ENCODE measurements at regions not wholly inside any gene's neighbourhood (a gene's known extent, or its start where the extent isn't known, plus 50 kb on each side); places are given as distances from the start of the nearest gene placed in this dataset.

DNA sequence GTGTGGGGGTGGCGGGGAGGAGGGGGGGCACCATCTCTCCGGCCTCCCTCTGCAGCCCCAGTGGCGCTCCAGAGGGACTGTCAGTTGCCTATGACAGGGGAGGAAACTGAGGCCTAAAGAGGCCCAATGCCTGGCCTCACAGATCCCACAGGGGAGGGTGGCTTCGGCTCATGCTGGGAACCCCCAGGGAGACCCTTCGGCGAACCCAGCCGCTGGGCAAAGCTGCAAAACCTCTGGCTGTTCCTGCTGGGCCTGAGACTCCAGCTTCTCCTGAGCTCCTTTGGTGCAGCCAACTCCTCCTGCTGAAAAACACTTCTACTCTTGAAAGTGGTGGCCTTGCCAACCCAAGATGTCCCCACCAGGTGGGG, 170.1 kb upstream of the RTL1 start:
- peaks cover 16% of the 10 kb centered on the region for H3K27me3 Mint-ChIP-seq (ENCODE audit: low read depth)
- ChIA-PET CTCF (no interaction called here), POLR2A (no interaction called here)
- H3K36me3 Mint-ChIP-seq (ENCODE audit: low read depth), result no peaks in the 10 kb centered on the region
- H3K4me1 Mint-ChIP-seq (ENCODE audit: low read depth), result peaks cover 1% of the 10 kb centered on the region
- ATAC-seq (no peak), DNase-seq (no peak)
- no peak overlapping the region for H3K27ac Mint-ChIP-seq
- H3K4me3 Mint-ChIP-seq, result no peak overlapping the region
- H3K9me3 Mint-ChIP-seq (ENCODE audit: insufficient read depth), result no peaks in the 10 kb centered on the region

DNA sequence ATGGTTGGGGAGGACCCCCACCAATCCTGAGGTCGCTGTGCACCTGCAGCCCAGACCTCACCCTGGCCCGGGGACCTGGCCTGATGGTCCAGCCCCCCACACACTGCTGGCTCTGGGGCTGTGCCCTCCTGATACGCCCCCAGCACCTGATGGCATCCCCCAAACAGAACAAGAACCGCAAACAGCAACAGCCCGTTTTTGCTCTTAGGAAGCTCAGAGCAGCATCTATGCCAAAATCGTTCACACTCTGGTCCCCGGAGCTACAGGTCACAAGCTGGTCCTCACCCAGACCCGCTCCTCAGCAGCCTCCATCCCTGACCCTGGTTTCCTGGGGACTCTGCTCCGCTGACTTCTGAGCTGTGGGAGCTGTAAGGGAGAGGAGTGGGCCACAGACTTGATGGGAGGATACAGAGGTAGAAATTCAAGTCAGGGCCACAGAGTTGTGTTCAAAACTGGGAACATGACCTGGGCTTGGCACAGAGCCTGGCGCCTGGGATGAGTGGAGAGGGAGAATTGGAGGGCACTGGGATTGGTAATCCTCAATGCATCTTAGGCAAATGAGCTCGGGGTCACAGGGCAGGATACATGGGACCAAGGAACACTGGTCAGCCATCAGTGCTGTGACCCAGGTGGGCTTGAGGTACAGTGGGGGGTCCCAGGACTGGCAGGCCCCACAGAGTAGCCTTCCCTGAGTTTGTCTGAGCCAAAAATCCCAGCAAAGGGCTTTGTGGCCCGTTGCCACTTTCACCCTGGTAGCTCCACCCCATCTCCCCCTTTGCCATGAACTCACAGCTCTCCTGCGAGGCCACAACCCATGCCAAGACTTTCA, 170.9 kb upstream of the RTL1 start:
- Mint-ChIP-seq H3K4me3 (no peak overlapping the region), H3K4me1 (ENCODE audit: low read depth) (peaks cover 1% of the 10 kb centered on the region), H3K27ac (no peak overlapping the region), H3K36me3 (ENCODE audit: low read depth) (no peaks in the 10 kb centered on the region), H3K9me3 (ENCODE audit: insufficient read depth) (no peaks in the 10 kb centered on the region), H3K27me3 (ENCODE audit: low read depth) (peaks cover 20% of the 10 kb centered on the region)
- POLR2A ChIA-PET, result no interaction called here
- DNase-seq, result no peak
- CTCF ChIA-PET, result no interaction called here
- no peak for ATAC-seq

DNA sequence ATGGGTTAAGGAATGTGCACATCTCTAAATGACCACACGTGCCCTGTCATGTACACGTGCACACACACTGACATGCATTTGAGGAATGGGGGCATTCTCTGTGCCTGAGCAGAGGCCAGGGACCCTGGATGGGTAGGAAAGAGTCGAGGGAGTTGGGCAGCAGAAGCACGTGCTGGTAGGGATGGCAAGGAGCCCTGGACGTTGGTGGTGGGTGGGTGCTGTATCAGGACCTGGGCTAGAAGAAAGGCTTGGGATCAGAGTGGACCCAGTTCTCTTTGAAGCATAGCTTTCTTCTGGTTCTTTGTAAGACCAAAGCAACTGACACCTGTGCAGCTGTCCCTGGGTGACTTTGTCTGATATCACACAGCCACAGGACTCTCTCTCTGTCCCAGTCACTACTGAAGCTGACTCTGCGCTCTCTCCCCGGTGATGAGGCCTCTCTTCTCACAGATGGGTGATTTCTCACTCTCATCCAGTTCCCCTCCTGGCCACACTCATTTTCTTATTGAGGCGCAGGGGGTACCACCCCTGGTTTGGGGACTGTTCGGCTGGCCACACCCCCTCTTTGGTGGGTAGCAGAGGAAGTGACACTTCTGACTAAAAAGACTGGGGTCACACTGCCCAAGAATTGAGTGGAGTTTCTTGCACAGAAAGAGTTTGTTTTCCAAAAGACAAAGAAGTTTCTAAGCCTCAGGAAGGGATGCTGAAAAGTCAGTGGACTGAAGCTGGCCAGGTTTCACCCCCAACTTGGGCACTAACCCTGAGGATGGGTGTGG, 171.7 kb upstream of the RTL1 start:
- no peak overlapping the region for H3K27ac Mint-ChIP-seq
- no peaks in the 10 kb centered on the region for H3K9me3 Mint-ChIP-seq (ENCODE audit: insufficient read depth)
- ATAC-seq (no peak), DNase-seq (no peak)
- CTCF ChIA-PET, result no interaction called here
- H3K4me1 Mint-ChIP-seq (ENCODE audit: low read depth), result peaks cover 1% of the 10 kb centered on the region
- H3K27me3 Mint-ChIP-seq (ENCODE audit: low read depth), result peaks cover 28% of the 10 kb centered on the region
- no peak overlapping the region for H3K4me3 Mint-ChIP-seq
- POLR2A ChIA-PET, result no interaction called here
- H3K36me3 Mint-ChIP-seq (ENCODE audit: low read depth), result no peaks in the 10 kb centered on the region

DNA sequence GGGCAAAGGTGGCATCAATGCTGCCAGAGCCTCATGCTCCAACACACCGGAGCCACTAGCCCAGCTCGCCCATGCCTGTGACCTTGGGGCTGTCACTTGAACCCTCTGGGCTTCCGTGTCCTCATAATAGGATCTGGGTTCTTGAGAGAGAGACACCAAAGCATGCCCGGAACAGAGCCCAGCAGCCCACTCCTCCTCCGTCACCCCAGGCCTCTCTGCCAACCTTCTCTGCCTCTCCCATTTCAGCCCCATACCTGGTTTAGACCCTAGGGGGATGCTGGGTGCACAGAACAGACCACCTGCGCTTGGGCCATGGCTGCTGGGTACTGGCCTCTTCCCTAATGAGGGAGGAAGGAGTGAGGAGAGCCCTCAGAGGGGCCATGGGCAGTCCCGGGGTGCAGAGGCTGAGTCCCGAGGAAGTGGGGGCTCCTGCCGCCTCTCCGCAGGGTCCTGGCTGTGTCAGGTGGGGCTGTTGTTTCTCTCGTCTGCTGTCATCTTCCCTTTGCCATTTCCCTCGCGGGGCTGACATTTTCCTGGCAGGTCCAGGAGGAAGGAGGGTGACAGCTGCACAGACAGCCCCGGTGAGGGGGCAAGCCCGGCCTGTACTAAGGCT, 172.4 kb upstream of the RTL1 start:
- Mint-ChIP-seq H3K4me1 (ENCODE audit: low read depth) (peaks cover 1% of the 10 kb centered on the region), H3K36me3 (ENCODE audit: low read depth) (no peaks in the 10 kb centered on the region), H3K27ac (no peak overlapping the region), H3K9me3 (ENCODE audit: insufficient read depth) (no peaks in the 10 kb centered on the region), H3K4me3 (no peak overlapping the region), H3K27me3 (ENCODE audit: low read depth) (peaks cover 34% of the 10 kb centered on the region)
- DNase-seq, result no peak
- ChIA-PET CTCF (no interaction called here), POLR2A (no interaction called here)
- ATAC-seq, result no peak

DNA sequence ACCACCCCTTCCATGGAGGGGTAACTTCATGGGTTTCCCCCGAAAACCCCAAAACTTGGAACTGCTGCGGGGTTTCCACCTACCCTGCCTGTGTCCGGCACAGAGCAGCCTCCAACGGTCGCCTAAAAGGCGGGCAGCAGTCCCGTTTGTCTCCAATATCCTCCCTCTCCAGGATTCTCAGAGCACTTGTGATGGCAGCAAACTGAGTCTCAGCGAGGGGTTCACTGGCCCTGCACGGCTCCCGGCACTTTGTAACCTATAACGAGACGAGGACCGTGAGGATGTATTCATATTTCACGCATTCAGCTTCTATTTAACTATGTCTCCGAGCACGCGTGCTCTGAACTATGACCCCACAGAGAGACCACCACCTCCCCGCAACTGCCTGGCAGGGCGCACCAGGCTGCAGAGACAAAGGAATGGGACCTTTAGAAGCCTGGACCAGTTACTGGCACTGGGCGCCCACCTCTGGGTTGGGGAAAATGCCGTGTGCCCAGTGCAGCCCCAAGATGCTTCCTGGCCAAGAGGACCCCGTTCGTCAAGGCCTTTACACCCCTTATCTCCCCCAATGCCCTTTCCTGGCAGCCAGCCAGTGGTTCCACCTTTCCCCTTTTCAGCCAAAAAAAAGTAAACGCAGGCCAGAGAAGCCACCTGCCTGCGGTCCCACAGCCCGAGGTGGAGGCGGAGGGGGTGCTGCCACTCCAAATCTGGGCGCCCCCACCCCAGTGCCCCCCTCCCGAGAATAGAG, 173.1 kb upstream of the RTL1 start:
- H3K4me1 Mint-ChIP-seq (ENCODE audit: low read depth), result peaks cover 1% of the 10 kb centered on the region
- H3K36me3 Mint-ChIP-seq (ENCODE audit: low read depth), result no peaks in the 10 kb centered on the region
- ChIA-PET CTCF (no interaction called here), POLR2A (no interaction called here)
- no peak overlapping the region for H3K4me3 Mint-ChIP-seq
- no peaks in the 10 kb centered on the region for H3K9me3 Mint-ChIP-seq (ENCODE audit: insufficient read depth)
- DNase-seq (no peak), ATAC-seq (no peak)
- peaks cover 39% of the 10 kb centered on the region for H3K27me3 Mint-ChIP-seq (ENCODE audit: low read depth)
- no peak overlapping the region for H3K27ac Mint-ChIP-seq

DNA sequence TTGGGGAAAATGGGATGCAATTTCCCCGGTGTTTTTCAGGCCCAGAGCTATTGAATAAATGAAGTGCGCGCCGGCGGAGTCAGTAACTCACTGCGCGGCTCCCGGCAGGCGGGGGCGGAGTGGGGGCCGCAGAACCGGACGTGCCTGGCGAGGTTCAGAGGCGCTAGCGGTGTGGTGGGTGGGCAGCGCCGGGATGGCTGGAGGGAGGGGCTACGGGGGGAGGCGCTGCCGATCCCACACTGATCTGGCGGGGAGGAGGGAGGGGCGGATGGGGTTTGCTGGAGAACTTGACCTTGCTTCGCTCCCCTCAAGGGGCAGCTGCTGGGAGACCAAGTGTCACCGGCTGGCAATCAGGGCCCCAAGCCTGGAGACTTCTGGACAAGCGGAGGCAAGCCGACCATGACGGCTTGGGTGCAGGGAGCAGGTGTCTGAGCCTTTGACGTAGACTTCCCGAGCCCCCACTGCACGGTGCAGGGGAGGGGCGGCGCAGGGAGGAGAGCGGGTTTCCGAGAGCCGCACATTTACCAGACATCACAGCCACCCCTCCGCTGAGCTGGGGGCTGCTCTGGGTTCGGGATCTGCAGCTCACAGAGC, 174.1 kb upstream of the RTL1 start:
- Mint-ChIP-seq H3K9me3 (ENCODE audit: insufficient read depth) (no peaks in the 10 kb centered on the region), H3K27ac (no peak overlapping the region), H3K27me3 (ENCODE audit: low read depth) (peaks cover 39% of the 10 kb centered on the region), H3K4me1 (ENCODE audit: low read depth) (peaks cover 1% of the 10 kb centered on the region), H3K36me3 (ENCODE audit: low read depth) (no peaks in the 10 kb centered on the region), H3K4me3 (no peak overlapping the region)
- ChIA-PET POLR2A (no interaction called here), CTCF (no interaction called here)
- DNase-seq, result no peak
- ATAC-seq, result no peak

DNA sequence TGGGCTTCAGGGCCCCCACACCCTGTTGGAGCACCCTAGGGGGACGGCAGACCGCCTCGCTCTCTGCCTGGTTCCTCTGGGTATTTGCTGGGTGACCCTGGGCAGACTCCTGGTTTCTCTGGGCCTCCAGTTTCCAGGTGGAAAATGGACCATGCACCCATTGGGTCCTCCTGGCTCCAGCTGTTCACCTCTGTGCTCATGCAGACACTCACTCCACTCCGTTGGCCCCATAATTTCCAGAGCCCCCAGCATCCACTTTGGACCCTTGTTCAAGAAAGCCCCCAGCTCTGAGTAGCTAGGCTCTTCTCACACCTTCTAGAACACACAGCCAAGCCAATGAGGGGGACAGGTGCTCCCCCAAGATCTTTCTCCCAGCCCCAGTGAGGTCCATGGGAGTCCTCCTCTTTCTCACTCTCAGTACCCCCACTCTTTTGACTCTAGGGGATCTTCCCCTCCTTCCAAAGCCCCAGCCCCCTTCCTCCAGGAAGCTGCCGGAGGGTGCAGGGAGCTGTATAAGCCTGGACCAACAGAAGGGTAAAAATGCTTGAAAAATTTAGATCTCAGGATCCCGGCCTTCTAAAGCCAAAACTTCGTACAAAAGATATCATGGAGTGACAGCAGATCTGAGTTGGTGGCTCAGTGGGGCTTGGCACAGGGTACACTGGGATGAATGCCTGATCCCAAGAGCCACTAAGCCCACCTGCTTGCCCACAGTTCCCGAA, 174.8 kb upstream of the RTL1 start:
- ChIA-PET CTCF (no interaction called here), POLR2A (no interaction called here)
- Mint-ChIP-seq H3K27ac (no peak overlapping the region), H3K4me1 (ENCODE audit: low read depth) (peaks cover 1% of the 10 kb centered on the region), H3K4me3 (no peak overlapping the region), H3K36me3 (ENCODE audit: low read depth) (no peaks in the 10 kb centered on the region), H3K9me3 (ENCODE audit: insufficient read depth) (no peaks in the 10 kb centered on the region), H3K27me3 (ENCODE audit: low read depth) (peaks cover 39% of the 10 kb centered on the region)
- no peak for ATAC-seq
- DNase-seq, result no peak

DNA sequence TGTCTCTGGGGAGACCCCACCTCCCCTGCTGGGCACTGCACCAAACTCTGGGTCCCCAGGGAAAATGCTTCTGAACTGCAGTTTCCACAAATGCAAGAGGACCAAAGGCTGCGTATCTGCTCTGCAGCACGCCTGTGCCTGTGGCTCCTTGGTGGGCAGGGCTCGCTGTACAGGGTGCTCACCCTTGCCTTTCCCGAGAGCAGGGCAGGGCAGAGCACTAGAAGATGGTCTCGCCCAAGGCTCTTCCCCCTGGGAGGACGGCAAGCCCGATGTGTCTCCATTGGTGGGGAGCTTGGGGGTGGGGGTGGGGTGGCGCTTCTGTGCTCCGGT, 175.3 kb upstream of the RTL1 start:
- Mint-ChIP-seq H3K4me3 (no peak overlapping the region), H3K27ac (no peak overlapping the region), H3K27me3 (ENCODE audit: low read depth) (peaks cover 39% of the 10 kb centered on the region), H3K9me3 (ENCODE audit: insufficient read depth) (no peaks in the 10 kb centered on the region), H3K4me1 (ENCODE audit: low read depth) (peaks cover 1% of the 10 kb centered on the region), H3K36me3 (ENCODE audit: low read depth) (no peaks in the 10 kb centered on the region)
- CTCF ChIA-PET, result no interaction called here
- POLR2A ChIA-PET, result no interaction called here
- no peak for ATAC-seq
- no peak for DNase-seq

DNA sequence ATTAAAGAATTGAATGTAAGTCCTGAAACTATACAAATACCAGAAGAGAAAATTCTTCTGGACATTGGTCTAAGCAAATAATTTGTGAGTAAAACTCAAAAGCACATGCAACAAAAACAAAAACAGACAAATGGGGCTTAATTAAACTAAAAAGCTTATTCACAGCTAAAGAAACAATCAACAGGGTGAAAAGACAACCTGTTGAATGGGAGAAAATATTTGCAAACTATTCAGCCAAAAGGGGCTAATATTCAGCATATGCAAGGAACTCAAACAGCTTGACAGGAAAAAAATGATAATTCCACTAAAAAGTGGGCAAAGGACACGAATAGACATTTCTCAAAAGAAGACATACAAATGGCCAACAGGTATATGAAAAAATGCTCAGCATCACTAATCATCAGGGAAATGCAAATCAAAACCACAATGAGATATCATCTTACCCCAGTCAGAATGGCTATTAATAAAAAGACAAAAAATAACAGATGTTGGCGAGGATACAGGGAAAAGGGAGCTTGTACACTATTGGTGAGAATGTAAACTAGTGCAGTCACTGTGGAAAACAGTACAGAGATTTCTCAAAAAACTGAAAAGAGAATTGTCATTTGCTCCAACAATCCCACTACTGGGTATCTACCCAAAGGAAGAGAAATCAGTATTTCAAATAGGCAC, 177.5 kb upstream of the RTL1 start:
- Mint-ChIP-seq H3K4me3 (no peak overlapping the region), H3K9me3 (ENCODE audit: insufficient read depth) (no peaks in the 10 kb centered on the region), H3K27ac (no peak overlapping the region), H3K4me1 (ENCODE audit: low read depth) (peaks cover 1% of the 10 kb centered on the region), H3K27me3 (ENCODE audit: low read depth) (peaks cover 36% of the 10 kb centered on the region), H3K36me3 (ENCODE audit: low read depth) (no peaks in the 10 kb centered on the region)
- ChIA-PET CTCF (no interaction called here), POLR2A (no interaction called here)
- ATAC-seq (no peak), DNase-seq (no peak)

DNA sequence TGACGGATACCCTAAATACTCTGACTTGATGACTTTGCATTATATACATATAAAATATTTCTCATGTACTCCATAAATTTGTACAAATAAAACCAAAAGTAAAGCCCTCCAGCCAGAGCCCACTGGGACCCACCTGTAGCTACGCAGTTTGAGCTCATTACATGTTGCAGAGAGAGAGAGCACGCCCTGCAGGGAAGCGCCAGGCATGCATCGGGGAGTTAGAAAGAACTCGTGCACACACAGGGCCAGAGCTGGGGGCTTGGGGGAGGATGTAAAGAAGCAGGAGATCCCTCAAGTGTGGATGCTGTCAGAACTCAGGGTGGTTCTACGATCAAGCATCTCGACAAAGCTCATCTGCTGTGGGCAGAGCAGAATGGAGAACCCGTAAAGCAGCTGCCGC, 178.5 kb upstream of the RTL1 start:
- Mint-ChIP-seq H3K9me3 (ENCODE audit: insufficient read depth) (no peaks in the 10 kb centered on the region), H3K4me1 (ENCODE audit: low read depth) (peaks cover 1% of the 10 kb centered on the region), H3K4me3 (no peak overlapping the region), H3K27me3 (ENCODE audit: low read depth) (peaks cover 31% of the 10 kb centered on the region), H3K27ac (no peak overlapping the region), H3K36me3 (ENCODE audit: low read depth) (no peaks in the 10 kb centered on the region)
- ChIA-PET POLR2A (no interaction called here), CTCF (no interaction called here)
- DNase-seq (peak; percentile 9), ATAC-seq (no peak)

Measured in activated CD8-positive, alpha-beta T cell treated with anti-CD3 and anti-CD28 coated beads, Interleukin-2, amount 10 ng/mL, durations not matched to agents 7 days and 5 days (primary cell).